Glomerular visceral epithelial cell (primary cell): ENCODE measurements at regions not wholly inside any gene's neighbourhood (a gene's known extent, or its start where the extent isn't known, plus 50 kb on each side); places are given as distances from the start of the nearest gene placed in this dataset.

Source experiments
- DNase-seq: peaks from one replicate; pipeline ENCODE4 v3.0.0-alpha.2; 2016; ENCODE audit errors: extremely low spot score

- DNase-seq, result no peak
Measured at GRCh38 chr13:86731987-86732386, 932.8 kb upstream of the SLITRK6 start.

GRCh38 chr13:86737334-86737932, 933.7 kb upstream of the SLITRK5 start:
- DNase-seq, result no peak

- DNase-seq, result no peak
Measured at GRCh38 chr13:86741762-86742285, 929.3 kb upstream of the SLITRK5 start.

GRCh38 chr13:86757236-86757978, 913.8 kb upstream of the SLITRK5 start:
- DNase-seq, result no peak

- DNase-seq, result no peak
Measured at GRCh38 chr13:86758116-86758515, 913.1 kb upstream of the SLITRK5 start.

DNA sequence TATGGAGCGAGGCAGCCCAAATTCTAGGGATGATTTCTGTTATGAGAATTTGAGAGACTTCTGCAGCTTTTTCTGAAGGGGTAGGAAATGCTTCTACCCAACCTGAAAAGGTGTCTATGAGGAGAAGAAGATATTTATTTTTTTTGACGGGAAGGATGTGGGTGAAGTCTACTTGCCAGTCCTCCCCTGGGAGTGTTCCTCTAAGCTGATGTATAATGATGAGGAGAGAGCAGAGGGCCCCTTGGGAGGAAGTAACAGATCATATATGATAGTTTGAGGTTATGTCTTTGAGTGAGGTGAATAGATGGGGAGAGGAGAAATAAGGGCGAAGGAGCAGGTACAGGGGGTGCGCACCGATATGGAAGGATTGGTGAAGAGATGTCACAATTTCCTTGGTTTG, 910.6 kb upstream of the SLITRK5 start:
- no peak for DNase-seq

- DNase-seq, result no peak
Measured at GRCh38 chr13:86765462-86765861, 905.7 kb upstream of the SLITRK5 start.

- no peak for DNase-seq
Measured at GRCh38 chr13:86788616-86789015, 882.6 kb upstream of the SLITRK5 start.

GRCh38 chr13:86792153-86792651, 879.0 kb upstream of the SLITRK5 start:
- no peak for DNase-seq

DNA sequence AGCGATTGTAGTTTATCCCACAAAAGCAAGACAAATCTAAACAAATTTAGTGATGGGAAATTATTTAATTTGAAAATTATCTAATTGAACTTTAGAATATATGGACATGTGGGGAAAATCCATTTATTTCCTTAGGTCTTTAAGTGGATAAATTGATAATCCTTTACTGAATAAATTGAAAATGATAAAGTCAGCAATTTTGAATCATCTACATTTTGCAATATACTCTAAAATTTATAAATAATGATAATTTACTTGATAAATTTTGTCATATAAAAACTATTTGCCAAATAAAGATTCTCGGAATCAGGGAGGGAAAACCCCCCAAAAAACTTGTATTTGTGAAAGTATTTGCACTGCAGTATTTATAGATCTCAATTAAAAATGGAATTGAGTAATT, 875.3 kb upstream of the SLITRK5 start:
- no peak for DNase-seq

DNA sequence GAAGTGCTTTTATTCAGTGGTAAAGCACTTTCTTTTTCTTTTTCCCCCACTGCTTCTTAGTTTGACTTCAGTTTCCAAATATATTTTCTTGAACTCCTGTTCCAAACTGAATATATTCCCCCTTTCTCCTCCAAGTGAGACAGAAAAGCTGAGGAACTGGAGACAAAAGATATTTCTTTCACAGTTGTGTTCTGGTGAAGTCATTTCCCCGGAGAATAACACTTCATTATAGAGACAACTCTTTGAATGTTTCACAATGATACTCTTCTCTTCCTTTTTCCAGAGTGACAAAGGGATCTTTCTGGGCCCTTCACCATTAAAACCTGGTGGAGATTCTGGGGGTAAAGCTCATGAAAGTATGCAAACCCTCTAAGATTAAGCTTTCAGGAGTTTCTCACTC, 860.8 kb upstream of the SLITRK5 start:
- no peak for DNase-seq

DNA sequence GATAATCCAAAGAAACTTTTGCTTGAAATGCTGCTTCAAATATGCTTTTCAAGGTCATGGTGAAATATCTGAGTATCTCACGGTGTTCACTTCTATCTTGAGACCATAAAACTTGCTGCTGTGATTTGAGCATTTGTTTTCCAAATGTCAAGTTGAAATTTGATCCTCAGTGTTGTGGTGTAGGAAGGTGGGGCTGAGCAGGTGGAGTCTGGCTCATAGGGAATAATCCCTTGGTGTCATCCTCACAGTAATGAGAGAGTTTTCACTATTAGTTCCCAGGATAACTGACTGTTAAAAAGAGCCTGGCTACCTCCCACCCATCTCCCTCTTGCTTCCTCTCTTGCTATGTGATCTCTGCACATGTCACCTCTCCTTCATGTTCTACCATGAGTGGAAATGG, 858.0 kb upstream of the SLITRK5 start:
- no peak for DNase-seq

- DNase-seq, result no peak
Measured at GRCh38 chr13:86825410-86825809, 845.8 kb upstream of the SLITRK5 start.

DNA sequence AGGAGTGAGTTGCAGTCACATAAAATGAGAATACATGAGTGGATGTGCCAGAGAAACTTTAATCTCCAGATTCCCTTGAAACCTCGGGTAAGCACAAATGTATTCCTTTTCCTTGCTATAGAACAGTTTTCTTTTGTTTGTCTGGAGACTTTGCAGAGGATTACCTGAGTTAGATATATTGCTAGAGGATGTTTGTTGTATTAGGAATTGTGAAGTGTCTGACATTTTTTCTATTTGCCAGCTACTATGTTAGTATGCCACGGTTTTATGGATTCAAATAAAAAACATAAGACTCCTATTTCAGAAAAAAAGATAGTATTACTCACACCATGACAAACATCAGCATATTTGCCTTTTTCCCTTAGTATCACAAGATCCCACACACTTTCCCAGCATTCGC, 844.9 kb upstream of the SLITRK5 start:
- DNase-seq, result no peak

- DNase-seq, result no peak
Measured at GRCh38 chr13:86830046-86830445, 841.1 kb upstream of the SLITRK5 start.

DNA sequence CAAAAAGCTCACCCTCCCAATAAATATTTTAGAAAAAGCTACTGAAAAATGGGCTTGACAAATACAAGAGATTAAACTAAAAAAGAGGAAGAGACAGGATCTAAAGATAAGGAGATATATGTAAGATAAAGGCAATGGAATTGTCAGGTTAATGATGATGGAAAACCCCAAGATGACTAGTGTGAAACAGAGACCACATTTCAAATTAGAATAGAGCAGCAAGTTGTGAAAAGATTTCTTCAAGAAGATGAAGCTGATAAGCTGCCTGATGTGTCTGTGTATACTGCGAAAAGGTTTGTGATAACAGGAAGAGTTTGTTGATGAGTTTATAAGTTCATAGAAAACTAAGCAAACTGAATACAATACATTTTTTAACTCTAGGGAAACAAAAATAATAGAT, 840.1 kb upstream of the SLITRK5 start:
- no peak for DNase-seq

- no peak for DNase-seq
Measured at GRCh38 chr13:86838411-86839120, 832.6 kb upstream of the SLITRK5 start.

- no peak for DNase-seq
Measured at GRCh38 chr13:86839221-86839620, 832.0 kb upstream of the SLITRK5 start.

DNA sequence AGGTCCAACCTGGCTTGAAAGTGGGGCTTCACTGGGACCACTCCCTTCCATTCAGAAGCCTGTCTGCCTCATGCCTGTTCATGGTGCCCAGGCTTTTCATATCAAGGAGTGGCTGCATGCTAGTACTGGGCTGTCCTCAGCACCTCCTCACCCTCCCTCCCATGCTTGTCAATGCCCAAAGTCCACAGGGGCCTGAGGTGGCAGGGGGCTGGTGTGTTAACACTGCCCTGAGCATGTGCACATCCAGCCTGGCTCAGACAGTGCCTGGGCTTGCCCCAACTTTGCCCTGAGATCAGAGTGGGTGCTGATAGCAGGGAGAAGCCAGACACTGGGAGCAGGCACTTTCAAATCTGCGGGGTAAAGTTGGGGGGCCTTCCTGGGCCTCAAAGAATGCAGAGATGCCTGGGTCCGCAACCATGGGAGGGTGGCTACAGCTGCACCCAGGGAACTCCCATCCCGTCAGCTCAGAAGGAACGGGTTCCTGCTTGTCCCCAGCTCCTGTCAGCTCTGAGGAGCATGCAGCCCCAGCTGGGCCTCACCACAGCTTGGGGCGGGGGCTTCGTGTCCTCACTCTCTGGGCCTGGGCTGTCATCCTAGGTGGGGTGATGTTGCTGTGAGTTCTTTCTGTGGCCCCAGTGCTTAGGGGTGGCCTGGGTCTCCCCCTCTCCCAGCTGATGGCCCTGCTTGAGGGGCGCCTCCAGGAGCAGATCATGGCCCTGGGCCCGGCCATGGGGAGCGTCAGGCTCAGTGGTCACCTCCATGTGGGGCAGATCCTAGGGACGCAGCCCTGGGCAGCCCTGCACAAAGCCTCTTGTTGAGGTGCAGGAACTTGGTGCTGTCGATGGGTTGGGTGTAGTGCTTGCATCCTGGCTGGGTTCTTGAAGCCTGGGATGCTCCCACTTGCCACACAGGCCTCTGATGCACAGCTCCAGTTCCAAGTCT, 830.6 kb upstream of the SLITRK5 start:
- no peak for DNase-seq

GRCh38 chr13:86841264-86841663, 829.9 kb upstream of the SLITRK5 start:
- no peak for DNase-seq

DNA sequence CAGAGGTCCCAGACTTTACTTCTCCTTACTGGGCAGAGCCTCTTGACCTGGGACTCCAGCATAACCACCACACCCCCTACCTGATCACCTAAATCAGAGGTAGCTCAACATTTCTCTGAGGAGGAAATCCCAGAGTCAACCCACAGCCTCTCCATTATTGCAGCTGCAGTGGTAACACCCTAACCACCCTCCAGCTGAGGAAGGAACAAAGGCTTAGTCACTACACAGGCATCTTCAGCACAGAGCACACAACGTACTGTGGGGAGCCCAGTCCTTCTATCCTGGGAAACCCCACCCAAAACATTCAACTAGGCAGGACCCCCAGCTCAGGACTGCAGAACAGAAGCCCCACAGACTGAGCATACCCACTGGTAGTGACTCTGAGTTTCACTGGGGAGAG, 824.7 kb upstream of the SLITRK5 start:
- DNase-seq, result peak; percentile 11

- DNase-seq, result no peak
Measured at GRCh38 chr13:86848716-86849115, 822.5 kb upstream of the SLITRK5 start.
